ENCODE measurements at regions not wholly inside any gene's neighbourhood (a gene's known extent, or its start where the extent isn't known, plus 50 kb on each side); places are given as distances from the start of the nearest gene placed in this dataset.
A peak's percentile ranks its signal among the peaks of the same experiment; 100 is the strongest.

DNA sequence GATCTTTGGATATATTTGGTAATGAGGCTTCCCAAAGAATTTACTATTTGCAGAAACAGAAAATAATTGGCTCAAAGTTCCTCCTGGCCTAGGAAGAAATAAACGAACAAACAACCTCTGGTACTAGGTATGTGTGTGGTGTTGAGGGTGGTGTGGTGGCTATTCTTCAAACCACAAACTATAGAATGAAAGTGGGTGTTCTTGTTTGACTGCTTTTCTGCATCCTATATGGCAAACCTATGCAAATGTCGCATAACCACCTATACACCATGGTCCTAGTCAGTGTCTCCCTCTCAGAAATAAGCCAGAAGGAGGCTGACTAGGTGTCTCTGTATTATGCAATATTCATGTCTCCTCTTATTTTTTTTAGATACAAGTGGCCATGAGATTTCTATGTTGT lies 106.6 kb upstream of the PCDH18 start:
- H3K27ac Mint-ChIP-seq = no peak overlapping the region
- ATAC-seq = no peak
- H3K79me2 ChIP-seq (replicated peaks; ENCODE audit: insufficient read depth) = no peaks in the 10 kb centered on the region

GRCh38 chr4:137635601-137636000 lies 103.3 kb upstream of the PCDH18 start:
- 0 out of 2 replicates have a peak, but pooled peaks cover 7% of the 10 kb centered on the region for H3K4me1 ChIP-seq (ENCODE audit: insufficient read depth)
- H3K9me2 ChIP-seq (ENCODE audit: insufficient read depth) = no peaks in the 10 kb centered on the region
- ATAC-seq = no peak
- no peaks in the 10 kb centered on the region for H3K36me3 ChIP-seq (ENCODE audit: insufficient read depth)
- H2AFZ ChIP-seq = no peak overlapping the region
- no peaks in the 10 kb centered on the region for H3K79me2 ChIP-seq (replicated peaks; ENCODE audit: insufficient read depth)
- H3F3A ChIP-seq (replicated peaks; ENCODE audit: low read depth) = no peaks in the 10 kb centered on the region
- H3K4me3 ChIP-seq = no peak overlapping the region
- Mint-ChIP-seq H3K36me3 (ENCODE audit: low read depth) (no peaks in the 10 kb centered on the region), H3K9me3 (no peaks in the 10 kb centered on the region; the same call in 2 of the 3 replicates), H3K4me1 (peaks cover 8% of the 10 kb centered on the region; the same call in 2 of the 3 replicates), H3K27me3 (ENCODE audit: insufficient read depth, low read depth, poor library complexity) (peaks cover 2% of the 10 kb centered on the region), H3K27ac (no peak overlapping the region), H3K4me3 (no peak overlapping the region)
- no peaks in the 10 kb centered on the region for H3K27me3 ChIP-seq (ENCODE audit: insufficient read depth)
- no peak overlapping the region for H3K27ac ChIP-seq (ENCODE audit: low read depth)
- no peaks in the 10 kb centered on the region for H4K20me1 ChIP-seq (replicated peaks; ENCODE audit: insufficient read depth)
- H3K4me2 ChIP-seq = no peak overlapping the region
- peak; percentile 11 for DNase-seq (ENCODE audit: low spot score)
- TF ChIP-seq CREB1 (CRISPR knock-in tag; IDR thresholded peaks at IDR 0.05; ENCODE audit: low read depth) (no peak), EZH2 (IDR thresholded peaks at IDR 0.05; ENCODE audit: low read depth, unreplicated experiment) (no peak), ZNF331 (CRISPR knock-in tag; IDR thresholded peaks at IDR 0.05; ENCODE audit: low read depth) (no peak), CTCF (conservative IDR thresholded peaks at IDR 0.05; ENCODE audit: low read depth in 2 of 2) (no peak), ZNF114 (CRISPR knock-in tag; IDR thresholded peaks at IDR 0.05) (no peak), ETS1 (IDR thresholded peaks at IDR 0.05) (no peak), REST (IDR thresholded peaks at IDR 0.05; ENCODE audit: unreplicated experiment) (no peak), STAT1 (IDR thresholded peaks at IDR 0.05; ENCODE audit: unreplicated experiment) (no peak)

More for the DNA sequence above, 106.6 kb upstream of the PCDH18 start:
- Mint-ChIP-seq H3K4me3 (no peak overlapping the region), H3K36me3 (ENCODE audit: low read depth) (no peaks in the 10 kb centered on the region), H3K4me1 (peaks cover 8% of the 10 kb centered on the region; the same call in 2 of the 3 replicates), H3K27me3 (ENCODE audit: insufficient read depth, low read depth, poor library complexity) (no peaks in the 10 kb centered on the region), H3K9me3 (no peaks in the 10 kb centered on the region; the same call in 2 of the 3 replicates)
- Histone ChIP-seq H3K27me3 (ENCODE audit: insufficient read depth) (no peaks in the 10 kb centered on the region), H2AFZ (no peak overlapping the region), H3K9me2 (ENCODE audit: insufficient read depth) (no peaks in the 10 kb centered on the region), H3K4me2 (no peak overlapping the region), H4K20me1 (replicated peaks; ENCODE audit: insufficient read depth) (no peaks in the 10 kb centered on the region), H3F3A (replicated peaks; ENCODE audit: low read depth) (no peaks in the 10 kb centered on the region), H3K36me3 (ENCODE audit: insufficient read depth) (no peaks in the 10 kb centered on the region), H3K4me1 (ENCODE audit: insufficient read depth) (0 out of 2 replicates have a peak, but pooled peaks cover 7% of the 10 kb centered on the region), H3K27ac (ENCODE audit: low read depth) (no peak overlapping the region), H3K4me3 (no peak overlapping the region)
- DNase-seq (ENCODE audit: low spot score) = no peak
- TF ChIP-seq EZH2phosphoT487 (IDR thresholded peaks at IDR 0.05; ENCODE audit: unreplicated experiment) = no peak
- no peak for TF ChIP-seq CREB1 (CRISPR knock-in tag; IDR thresholded peaks at IDR 0.05; ENCODE audit: low read depth)
- no peak for TF ChIP-seq ZNF331 (CRISPR knock-in tag; IDR thresholded peaks at IDR 0.05; ENCODE audit: low read depth)
